AG10803 (cell line): ENCODE measurements at regions not wholly inside any gene's neighbourhood (a gene's known extent, or its start where the extent isn't known, plus 50 kb on each side); places are given as distances from the start of the nearest gene placed in this dataset.

ENCODE experiments used
- DNase-seq: peaks from one replicate; pipeline ENCODE4 v3.0.0; 2010; ENCODE audit warnings: low read depth
- H3K4me3 ChIP-seq: 2 replicates; pipeline ENCODE4 v1.5.1; 2011; ENCODE audit warnings: mild to moderate bottlenecking, low read length, control low read depth
- TF ChIP-seq, protein P1 (sequence below): conservative IDR thresholded peaks from 2 replicates; pipeline ENCODE4 v1.5.1; 2011; ENCODE audit warnings: mild to moderate bottlenecking, low read length, control low read depth, inconsistent platforms

GRCh38 chr16:79751471-79752184 is 151.1 kb upstream of the MAF start:
- TF ChIP-seq, protein P1, sequence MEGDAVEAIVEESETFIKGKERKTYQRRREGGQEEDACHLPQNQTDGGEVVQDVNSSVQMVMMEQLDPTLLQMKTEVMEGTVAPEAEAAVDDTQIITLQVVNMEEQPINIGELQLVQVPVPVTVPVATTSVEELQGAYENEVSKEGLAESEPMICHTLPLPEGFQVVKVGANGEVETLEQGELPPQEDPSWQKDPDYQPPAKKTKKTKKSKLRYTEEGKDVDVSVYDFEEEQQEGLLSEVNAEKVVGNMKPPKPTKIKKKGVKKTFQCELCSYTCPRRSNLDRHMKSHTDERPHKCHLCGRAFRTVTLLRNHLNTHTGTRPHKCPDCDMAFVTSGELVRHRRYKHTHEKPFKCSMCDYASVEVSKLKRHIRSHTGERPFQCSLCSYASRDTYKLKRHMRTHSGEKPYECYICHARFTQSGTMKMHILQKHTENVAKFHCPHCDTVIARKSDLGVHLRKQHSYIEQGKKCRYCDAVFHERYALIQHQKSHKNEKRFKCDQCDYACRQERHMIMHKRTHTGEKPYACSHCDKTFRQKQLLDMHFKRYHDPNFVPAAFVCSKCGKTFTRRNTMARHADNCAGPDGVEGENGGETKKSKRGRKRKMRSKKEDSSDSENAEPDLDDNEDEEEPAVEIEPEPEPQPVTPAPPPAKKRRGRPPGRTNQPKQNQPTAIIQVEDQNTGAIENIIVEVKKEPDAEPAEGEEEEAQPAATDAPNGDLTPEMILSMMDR = no peak

GRCh38 chr16:79750311-79750710 is 149.8 kb upstream of the MAF start:
- no peak for DNase-seq
- TF ChIP-seq, protein P1 = no peak
- H3K4me3 ChIP-seq = no peak overlapping the region

More at GRCh38 chr16:79751471-79752184, 151.1 kb upstream of the MAF start:
- no peak for DNase-seq
- no peak overlapping the region for H3K4me3 ChIP-seq

- no peak overlapping the region for H3K4me3 ChIP-seq
- DNase-seq = no peak
- TF ChIP-seq, protein P1 = no peak
Observed at GRCh38 chr16:79748629-79749028, 148.1 kb upstream of the MAF start.

DNA sequence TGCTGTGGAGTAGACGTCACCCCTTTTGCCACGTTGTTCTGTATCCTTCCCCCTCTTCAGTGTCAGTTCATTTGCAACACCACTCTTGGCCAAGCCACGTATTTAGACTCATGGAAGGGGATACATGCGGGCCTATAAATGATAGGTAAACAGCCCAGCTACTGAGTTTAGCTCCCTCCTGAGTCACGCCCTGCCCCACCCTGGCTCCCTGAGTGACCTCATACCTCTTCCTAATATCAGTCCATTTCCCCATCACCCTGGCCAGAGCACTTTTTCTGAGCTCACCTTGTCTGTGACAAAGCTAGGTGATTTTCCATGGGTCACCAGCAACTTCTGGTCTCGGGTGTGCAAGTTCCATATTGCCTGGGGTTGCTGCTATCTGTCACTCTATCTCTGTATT is 147.2 kb upstream of the MAF start:
- no peak overlapping the region for H3K4me3 ChIP-seq
- no peak for DNase-seq
- TF ChIP-seq, protein P1 = no peak

- no peak for DNase-seq
- TF ChIP-seq, protein P1 = no peak
Observed at GRCh38 chr16:79740252-79740651, 139.7 kb upstream of the MAF start.

DNA sequence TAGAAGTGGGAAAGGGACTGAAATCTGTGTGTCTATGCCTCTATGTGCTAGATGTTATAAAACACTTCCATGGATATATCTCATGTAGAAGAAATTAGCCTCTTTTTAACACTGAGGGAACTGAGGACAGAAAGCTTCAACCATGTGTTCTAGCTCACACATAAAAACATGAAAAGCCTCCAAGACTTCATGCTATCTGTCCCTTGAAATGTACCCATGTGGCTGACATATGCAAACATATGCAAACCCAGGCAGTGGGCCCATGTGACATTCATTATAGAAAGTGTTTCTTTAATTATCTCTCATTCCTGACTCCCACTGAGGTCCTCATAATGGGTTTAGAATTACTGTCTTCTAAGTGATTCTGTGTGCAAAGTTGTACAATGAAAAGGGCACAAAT is 134.7 kb upstream of the MAF start:
- TF ChIP-seq, protein P1 = no peak
- H3K4me3 ChIP-seq = no peak overlapping the region
- no peak for DNase-seq

More at GRCh38 chr16:79740252-79740651, 139.7 kb upstream of the MAF start:
- H3K4me3 ChIP-seq = no peak overlapping the region

DNA sequence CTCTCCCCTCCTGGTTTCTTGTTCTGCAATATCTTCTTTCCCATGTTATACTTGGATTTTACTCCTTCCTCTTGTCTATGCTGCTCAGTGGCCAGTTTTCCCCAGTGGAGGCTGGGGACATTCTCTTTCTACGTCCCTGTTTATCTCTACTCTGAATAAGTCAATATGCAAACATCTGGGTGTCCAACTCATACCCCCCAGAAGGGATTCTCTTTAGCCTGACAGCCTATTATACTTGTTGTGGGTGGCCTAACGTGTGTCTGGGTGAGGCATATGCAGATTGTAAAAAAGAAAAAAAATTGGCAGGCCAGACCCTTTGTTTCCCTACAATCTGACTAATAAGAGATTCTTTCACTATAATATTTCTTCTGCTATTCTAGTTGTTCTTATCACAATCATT is 134.2 kb upstream of the MAF start:
- H3K4me3 ChIP-seq = no peak overlapping the region
- TF ChIP-seq, protein P1 = no peak

More for the DNA sequence above, 134.2 kb upstream of the MAF start:
- DNase-seq = no peak
